Liver (tissue), 3 donors: ENCODE measurements at regions not wholly inside any gene's neighbourhood (a gene's known extent, or its start where the extent isn't known, plus 50 kb on each side); places are given as distances from the start of the nearest gene placed in this dataset.

Experiments used
- EGR1 ChIP-seq, 2 donors: IDR thresholded peaks; 2 replicates each; pipeline ENCODE4 v1.6.1; 2016 to 2018; ENCODE audit warnings: antibody characterized with exemption in 2 of 2, low read depth in 2 of 2
- GABPA ChIP-seq, 2 donors: IDR thresholded peaks in 1 of 2; conservative IDR thresholded peaks in 1 of 2; 2 replicates each; pipeline ENCODE4 v1.6.1; 2016; ENCODE audit warnings: antibody characterized with exemption in 2 of 2, mild to moderate bottlenecking in 1 of 2, moderate library complexity in 1 of 2
- JUND ChIP-seq, 2 donors: IDR thresholded peaks; 2 replicates each; pipeline ENCODE4 v1.6.1; 2016; ENCODE audit warnings: antibody characterized with exemption in 2 of 2
- RAD21 ChIP-seq, 2 donors: IDR thresholded peaks; 2 replicates each; pipeline ENCODE4 v1.6.1; 2016; ENCODE audit warnings: antibody characterized with exemption in 2 of 2, mild to moderate bottlenecking in 2 of 2
- RXRA ChIP-seq, 2 donors: IDR thresholded peaks; 2 replicates each; pipeline ENCODE4 v1.6.1; 2017 to 2018; ENCODE audit warnings: antibody characterized with exemption in 2 of 2, mild to moderate bottlenecking in 1 of 2
- SP1 ChIP-seq: IDR thresholded peaks from 2 replicates; pipeline ENCODE4 v1.6.1; 2018; ENCODE audit warnings: antibody characterized with exemption, mild to moderate bottlenecking
- TAF1 ChIP-seq: conservative IDR thresholded peaks from 2 replicates; pipeline ENCODE4 v1.6.1; 2016; ENCODE audit warnings: antibody characterized with exemption, mild to moderate bottlenecking
- YY1 ChIP-seq: IDR thresholded peaks from 2 replicates; pipeline ENCODE4 v1.6.1; 2016; ENCODE audit warnings: antibody characterized with exemption, mild to moderate bottlenecking
- TF ChIP-seq, protein P1 (sequence below): IDR thresholded peaks from 2 replicates; pipeline ENCODE4 v1.6.1; 2016; ENCODE audit warnings: antibody characterized with exemption, mild to moderate bottlenecking
- TF ChIP-seq, protein P2 (sequence below): fragments of 150-350 bp; IDR thresholded peaks from 2 replicates; pipeline ENCODE4 v1.5.1; 2017; ENCODE audit warnings: improper control_type of control experiment, low read depth, low read length; ENCODE audit not compliant: missing input control
- TF ChIP-seq, protein P3 (sequence below): IDR thresholded peaks from 2 replicates; pipeline ENCODE4 v1.6.1; 2016; ENCODE audit warnings: antibody characterized with exemption
- donor health status: healthy.
- donor health status: healthy.

DNA sequence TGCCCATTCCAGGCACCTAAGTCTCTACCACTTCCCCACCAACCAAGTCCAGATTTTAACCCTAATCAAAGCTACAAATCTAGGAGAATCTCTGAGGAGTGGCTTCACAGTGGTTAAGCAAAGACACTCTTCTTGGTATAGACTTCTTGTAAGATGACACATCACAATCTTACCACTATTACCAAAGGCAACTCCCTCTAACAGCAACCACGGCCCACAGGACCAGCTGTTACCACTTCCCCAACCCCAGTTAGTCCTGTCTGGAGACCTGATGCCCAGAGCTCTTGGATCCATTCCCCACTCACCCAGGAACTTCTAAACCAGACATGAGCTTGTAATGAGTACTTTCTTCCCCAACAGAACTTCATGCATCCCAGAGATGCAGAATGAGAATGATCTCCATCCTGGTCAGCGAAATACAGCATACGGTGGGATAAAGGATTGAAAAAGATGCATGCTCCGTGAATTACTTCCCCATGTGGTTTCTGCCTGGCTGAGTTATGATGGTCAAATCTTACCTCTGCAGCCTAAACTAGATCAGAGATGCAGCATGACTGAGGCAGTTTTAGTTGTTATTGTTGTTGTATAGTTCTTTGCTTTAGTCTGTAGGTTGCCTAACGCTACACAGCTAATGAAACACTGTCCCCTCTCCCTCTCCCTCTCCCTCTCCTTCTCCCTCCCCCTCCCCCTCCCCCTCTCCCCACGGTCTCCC, 87.7 kb upstream of the FOXN3 start:
- TF ChIP-seq, protein P1, sequence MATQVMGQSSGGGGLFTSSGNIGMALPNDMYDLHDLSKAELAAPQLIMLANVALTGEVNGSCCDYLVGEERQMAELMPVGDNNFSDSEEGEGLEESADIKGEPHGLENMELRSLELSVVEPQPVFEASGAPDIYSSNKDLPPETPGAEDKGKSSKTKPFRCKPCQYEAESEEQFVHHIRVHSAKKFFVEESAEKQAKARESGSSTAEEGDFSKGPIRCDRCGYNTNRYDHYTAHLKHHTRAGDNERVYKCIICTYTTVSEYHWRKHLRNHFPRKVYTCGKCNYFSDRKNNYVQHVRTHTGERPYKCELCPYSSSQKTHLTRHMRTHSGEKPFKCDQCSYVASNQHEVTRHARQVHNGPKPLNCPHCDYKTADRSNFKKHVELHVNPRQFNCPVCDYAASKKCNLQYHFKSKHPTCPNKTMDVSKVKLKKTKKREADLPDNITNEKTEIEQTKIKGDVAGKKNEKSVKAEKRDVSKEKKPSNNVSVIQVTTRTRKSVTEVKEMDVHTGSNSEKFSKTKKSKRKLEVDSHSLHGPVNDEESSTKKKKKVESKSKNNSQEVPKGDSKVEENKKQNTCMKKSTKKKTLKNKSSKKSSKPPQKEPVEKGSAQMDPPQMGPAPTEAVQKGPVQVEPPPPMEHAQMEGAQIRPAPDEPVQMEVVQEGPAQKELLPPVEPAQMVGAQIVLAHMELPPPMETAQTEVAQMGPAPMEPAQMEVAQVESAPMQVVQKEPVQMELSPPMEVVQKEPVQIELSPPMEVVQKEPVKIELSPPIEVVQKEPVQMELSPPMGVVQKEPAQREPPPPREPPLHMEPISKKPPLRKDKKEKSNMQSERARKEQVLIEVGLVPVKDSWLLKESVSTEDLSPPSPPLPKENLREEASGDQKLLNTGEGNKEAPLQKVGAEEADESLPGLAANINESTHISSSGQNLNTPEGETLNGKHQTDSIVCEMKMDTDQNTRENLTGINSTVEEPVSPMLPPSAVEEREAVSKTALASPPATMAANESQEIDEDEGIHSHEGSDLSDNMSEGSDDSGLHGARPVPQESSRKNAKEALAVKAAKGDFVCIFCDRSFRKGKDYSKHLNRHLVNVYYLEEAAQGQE, result no peak
- TF ChIP-seq, protein P2, sequence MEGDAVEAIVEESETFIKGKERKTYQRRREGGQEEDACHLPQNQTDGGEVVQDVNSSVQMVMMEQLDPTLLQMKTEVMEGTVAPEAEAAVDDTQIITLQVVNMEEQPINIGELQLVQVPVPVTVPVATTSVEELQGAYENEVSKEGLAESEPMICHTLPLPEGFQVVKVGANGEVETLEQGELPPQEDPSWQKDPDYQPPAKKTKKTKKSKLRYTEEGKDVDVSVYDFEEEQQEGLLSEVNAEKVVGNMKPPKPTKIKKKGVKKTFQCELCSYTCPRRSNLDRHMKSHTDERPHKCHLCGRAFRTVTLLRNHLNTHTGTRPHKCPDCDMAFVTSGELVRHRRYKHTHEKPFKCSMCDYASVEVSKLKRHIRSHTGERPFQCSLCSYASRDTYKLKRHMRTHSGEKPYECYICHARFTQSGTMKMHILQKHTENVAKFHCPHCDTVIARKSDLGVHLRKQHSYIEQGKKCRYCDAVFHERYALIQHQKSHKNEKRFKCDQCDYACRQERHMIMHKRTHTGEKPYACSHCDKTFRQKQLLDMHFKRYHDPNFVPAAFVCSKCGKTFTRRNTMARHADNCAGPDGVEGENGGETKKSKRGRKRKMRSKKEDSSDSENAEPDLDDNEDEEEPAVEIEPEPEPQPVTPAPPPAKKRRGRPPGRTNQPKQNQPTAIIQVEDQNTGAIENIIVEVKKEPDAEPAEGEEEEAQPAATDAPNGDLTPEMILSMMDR, result no peak
- no peak for TF ChIP-seq EGR1 (IDR thresholded peaks at IDR 0.05; ENCODE audit: low read depth in 2 of 2)
- TF ChIP-seq RAD21 (IDR thresholded peaks at IDR 0.05), result no peak
- no peak for TF ChIP-seq JUND (IDR thresholded peaks at IDR 0.05)
- TF ChIP-seq TAF1, result no peak
- no peak for TF ChIP-seq YY1
- no peak for TF ChIP-seq SP1
- TF ChIP-seq, protein P3, sequence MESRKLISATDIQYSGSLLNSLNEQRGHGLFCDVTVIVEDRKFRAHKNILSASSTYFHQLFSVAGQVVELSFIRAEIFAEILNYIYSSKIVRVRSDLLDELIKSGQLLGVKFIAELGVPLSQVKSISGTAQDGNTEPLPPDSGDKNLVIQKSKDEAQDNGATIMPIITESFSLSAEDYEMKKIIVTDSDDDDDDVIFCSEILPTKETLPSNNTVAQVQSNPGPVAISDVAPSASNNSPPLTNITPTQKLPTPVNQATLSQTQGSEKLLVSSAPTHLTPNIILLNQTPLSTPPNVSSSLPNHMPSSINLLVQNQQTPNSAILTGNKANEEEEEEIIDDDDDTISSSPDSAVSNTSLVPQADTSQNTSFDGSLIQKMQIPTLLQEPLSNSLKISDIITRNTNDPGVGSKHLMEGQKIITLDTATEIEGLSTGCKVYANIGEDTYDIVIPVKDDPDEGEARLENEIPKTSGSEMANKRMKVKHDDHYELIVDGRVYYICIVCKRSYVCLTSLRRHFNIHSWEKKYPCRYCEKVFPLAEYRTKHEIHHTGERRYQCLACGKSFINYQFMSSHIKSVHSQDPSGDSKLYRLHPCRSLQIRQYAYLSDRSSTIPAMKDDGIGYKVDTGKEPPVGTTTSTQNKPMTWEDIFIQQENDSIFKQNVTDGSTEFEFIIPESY, result no peak
- no peak for TF ChIP-seq RXRA (IDR thresholded peaks at IDR 0.05)
- TF ChIP-seq GABPA (IDR thresholded peaks at IDR 0.05 in 1 of 2, conservative IDR thresholded peaks at IDR 0.05 in 1 of 2), result no peak
